ENCODE measurements at regions not wholly inside any gene's neighbourhood (a gene's known extent, or its start where the extent isn't known, plus 50 kb on each side); places are given as distances from the start of the nearest gene placed in this dataset.

DNA sequence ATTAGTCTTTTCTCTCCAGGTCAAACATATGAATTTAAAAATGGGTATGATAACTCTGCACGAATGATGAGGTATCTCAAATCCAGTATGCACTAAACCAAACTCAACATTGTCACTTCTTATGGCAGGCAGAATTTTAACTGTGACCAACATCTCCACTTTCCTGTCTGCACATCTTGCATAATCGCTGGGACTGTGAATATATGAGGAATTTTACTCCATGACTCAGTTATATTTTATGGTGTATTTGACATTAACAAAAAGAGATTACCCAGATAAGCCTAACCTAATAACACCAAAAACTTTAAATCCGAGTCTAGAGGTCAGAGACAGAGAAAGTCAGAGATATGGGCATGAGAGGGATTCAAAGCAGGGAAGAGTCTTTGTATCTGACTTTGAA lies 454.5 kb upstream of the SEMA3D start:
- Histone ChIP-seq H3K36me3 (no peaks in the 10 kb centered on the region), H3K27me3 (no peaks in the 10 kb centered on the region), H3K9me3 (no peaks in the 10 kb centered on the region), H3K4me3 (no peak overlapping the region), H3K27ac (no peak overlapping the region), H3K4me1 (no peaks in the 10 kb centered on the region)
- intact Hi-C loops (cut with DNase I; ENCODE audit: low total_unique reads): no loop called here
- no peak for DNase-seq
- TF ChIP-seq EP300 (IDR thresholded peaks at IDR 0.05; ENCODE audit: low read depth) (no peak), POLR2A (IDR thresholded peaks at IDR 0.05) (no peak), POLR2AphosphoS5 (IDR thresholded peaks at IDR 0.05) (no peak)
- TF ChIP-seq, protein P1, sequence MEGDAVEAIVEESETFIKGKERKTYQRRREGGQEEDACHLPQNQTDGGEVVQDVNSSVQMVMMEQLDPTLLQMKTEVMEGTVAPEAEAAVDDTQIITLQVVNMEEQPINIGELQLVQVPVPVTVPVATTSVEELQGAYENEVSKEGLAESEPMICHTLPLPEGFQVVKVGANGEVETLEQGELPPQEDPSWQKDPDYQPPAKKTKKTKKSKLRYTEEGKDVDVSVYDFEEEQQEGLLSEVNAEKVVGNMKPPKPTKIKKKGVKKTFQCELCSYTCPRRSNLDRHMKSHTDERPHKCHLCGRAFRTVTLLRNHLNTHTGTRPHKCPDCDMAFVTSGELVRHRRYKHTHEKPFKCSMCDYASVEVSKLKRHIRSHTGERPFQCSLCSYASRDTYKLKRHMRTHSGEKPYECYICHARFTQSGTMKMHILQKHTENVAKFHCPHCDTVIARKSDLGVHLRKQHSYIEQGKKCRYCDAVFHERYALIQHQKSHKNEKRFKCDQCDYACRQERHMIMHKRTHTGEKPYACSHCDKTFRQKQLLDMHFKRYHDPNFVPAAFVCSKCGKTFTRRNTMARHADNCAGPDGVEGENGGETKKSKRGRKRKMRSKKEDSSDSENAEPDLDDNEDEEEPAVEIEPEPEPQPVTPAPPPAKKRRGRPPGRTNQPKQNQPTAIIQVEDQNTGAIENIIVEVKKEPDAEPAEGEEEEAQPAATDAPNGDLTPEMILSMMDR (IDR thresholded peaks at IDR 0.05): no peak
- in situ Hi-C loops (cut with MboI; ENCODE audit: low pct_ligation_motif_present in 1 of 4, low pct_unique_long_range_greater_than_20kb in 1 of 4, low sequenced_read_pairs in 3 of 4): no loop called here
- 62 to 69% methylated on average over 3 of the region's 3 CpGs for WGBS, 2 donors (ENCODE audit: low coverage in 1 of 2)

GRCh38 chr7:85638394-85638793 lies 451.5 kb upstream of the SEMA3D start:
- DNase-seq: no peak
- in situ Hi-C loops (cut with MboI; ENCODE audit: low pct_ligation_motif_present in 1 of 4, low pct_unique_long_range_greater_than_20kb in 1 of 4, low sequenced_read_pairs in 3 of 4) (no loop called here), intact Hi-C loops (cut with DNase I; ENCODE audit: low total_unique reads) (no loop called here)
- WGBS, 2 donors (ENCODE audit: low coverage in 1 of 2): 40 to 63% methylated on average over 1 of the region's 1 CpG
- Histone ChIP-seq H3K27ac (no peak overlapping the region), H3K9me3 (no peaks in the 10 kb centered on the region), H3K4me1 (no peaks in the 10 kb centered on the region), H3K4me3 (no peak overlapping the region), H3K36me3 (no peaks in the 10 kb centered on the region), H3K27me3 (no peaks in the 10 kb centered on the region)
- TF ChIP-seq, protein P1 (IDR thresholded peaks at IDR 0.05): no peak
- TF ChIP-seq POLR2A (IDR thresholded peaks at IDR 0.05) (no peak), POLR2AphosphoS5 (IDR thresholded peaks at IDR 0.05) (no peak), EP300 (IDR thresholded peaks at IDR 0.05; ENCODE audit: low read depth) (no peak)

DNA sequence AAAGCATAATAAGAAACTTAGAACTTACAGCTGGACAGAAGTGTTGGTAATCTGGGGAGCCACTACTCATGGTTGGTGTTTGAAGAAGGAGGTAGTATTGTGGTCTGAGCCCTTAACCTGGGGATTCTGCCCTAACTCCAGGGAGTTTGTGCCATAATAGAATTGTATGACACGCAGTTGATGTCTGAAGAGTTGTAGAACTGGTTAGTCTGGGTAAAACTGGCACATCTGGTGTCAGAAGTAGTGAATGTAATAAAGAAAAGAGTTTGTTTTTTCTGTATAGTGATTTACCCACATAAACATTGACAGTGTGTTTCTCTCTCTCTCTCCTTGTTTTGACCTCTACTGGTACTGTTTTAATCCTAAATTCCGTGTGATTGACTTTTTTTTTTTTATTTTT lies 448.1 kb upstream of the SEMA3D start:
- DNase-seq: no peak
- Histone ChIP-seq H3K36me3 (no peaks in the 10 kb centered on the region), H3K4me1 (no peaks in the 10 kb centered on the region), H3K27ac (no peak overlapping the region), H3K9me3 (no peaks in the 10 kb centered on the region), H3K27me3 (no peaks in the 10 kb centered on the region), H3K4me3 (no peak overlapping the region)
- in situ Hi-C loops (cut with MboI; ENCODE audit: low pct_ligation_motif_present in 1 of 4, low pct_unique_long_range_greater_than_20kb in 1 of 4, low sequenced_read_pairs in 3 of 4): no loop called here
- intact Hi-C loops (cut with DNase I; ENCODE audit: low total_unique reads): no loop called here
- no peak for TF ChIP-seq POLR2AphosphoS5 (IDR thresholded peaks at IDR 0.05)
- no peak for TF ChIP-seq EP300 (IDR thresholded peaks at IDR 0.05; ENCODE audit: low read depth)
- no peak for TF ChIP-seq POLR2A (IDR thresholded peaks at IDR 0.05)
- TF ChIP-seq, protein P1 (IDR thresholded peaks at IDR 0.05): no peak
- WGBS, 2 donors (ENCODE audit: low coverage in 1 of 2): 31 to 40% methylated on average over 2 of the region's 2 CpGs

DNA sequence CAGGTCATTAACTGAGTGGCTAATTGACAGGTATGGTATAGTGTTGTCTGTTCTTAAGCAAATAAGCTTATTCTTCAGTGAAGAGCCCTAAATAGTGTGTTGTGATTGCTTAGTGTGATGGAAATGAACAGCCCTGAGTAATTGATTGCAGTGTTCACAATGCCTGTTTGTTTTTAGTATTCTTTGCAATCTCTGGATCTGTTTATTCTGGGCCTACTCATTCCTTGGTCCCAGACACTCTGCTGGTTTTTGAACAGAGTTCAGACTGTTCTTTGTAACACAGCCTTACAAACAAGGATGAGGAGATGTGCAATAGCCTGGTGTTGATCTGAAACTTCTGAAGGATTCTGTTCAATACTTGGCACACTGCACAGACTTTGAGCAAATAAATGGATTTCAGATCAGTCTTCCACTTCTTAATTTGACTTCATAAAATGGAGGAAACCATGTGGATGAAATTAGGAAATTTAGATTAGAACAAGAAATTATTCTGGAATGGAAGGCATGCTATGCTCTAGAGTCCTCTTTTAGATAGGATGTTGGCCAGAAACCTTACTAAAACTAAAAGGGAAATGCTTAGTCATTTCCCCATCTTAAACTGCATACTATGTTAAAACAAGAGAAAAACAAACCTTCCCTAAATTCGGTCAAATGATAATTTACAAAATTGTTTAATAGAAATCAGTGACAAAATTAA lies 444.2 kb upstream of the SEMA3D start:
- H3K27me3 ChIP-seq: no peaks in the 10 kb centered on the region
- no peaks in the 10 kb centered on the region for H3K36me3 ChIP-seq
- no peaks in the 10 kb centered on the region for H3K9me3 ChIP-seq
- intact Hi-C loops (cut with DNase I; ENCODE audit: low total_unique reads) (no loop called here), in situ Hi-C loops (cut with MboI; ENCODE audit: low pct_ligation_motif_present in 1 of 4, low pct_unique_long_range_greater_than_20kb in 1 of 4, low sequenced_read_pairs in 3 of 4) (no loop called here)
- WGBS, 2 donors (ENCODE audit: low coverage in 1 of 2): 58 to 77% methylated on average over 1 of the region's 1 CpG
- TF ChIP-seq, protein P1 (IDR thresholded peaks at IDR 0.05): no peak
- DNase-seq: no peak
- no peaks in the 10 kb centered on the region for H3K4me1 ChIP-seq
- no peak overlapping the region for H3K4me3 ChIP-seq
- no peak overlapping the region for H3K27ac ChIP-seq
